ENCODE measurements at regions not wholly inside any gene's neighbourhood (a gene's known extent, or its start where the extent isn't known, plus 50 kb on each side); places are given as distances from the start of the nearest gene placed in this dataset.

DNA sequence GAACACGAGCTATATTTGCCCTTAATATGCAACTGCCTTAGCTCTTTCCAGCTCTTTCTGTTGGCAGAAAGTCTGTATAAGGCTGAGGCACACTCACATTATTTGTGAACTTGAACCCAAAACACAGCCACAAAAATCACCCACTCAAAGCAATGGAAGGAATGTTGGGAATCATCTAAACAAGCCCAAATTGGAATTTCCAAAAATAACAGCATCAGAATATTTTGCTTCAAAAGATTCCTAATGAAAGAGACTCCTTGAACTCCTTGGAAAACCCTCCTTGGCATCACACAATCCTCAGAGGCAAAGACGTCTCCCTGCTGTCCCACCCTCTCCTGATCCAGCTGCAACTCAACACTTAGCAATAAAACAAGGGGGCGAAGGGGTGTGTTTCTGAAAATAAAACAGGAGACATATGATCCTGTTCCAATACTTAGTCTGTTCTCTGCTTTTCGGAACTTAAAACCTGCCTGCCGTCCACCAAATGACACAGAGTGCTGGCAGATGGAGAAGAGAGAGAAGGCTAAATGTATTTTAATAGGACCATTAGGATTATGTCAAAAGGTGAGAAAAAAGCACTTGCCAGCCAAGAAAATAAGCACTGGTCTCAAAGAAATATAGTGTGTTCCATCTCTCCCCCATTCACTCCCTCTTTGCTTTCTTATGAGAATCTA, 320.7 kb upstream of the JARID2 start:
- Histone ChIP-seq H3K9ac (ENCODE audit: insufficient read depth, low read depth, low read length) (no peak overlapping the region), H3K4me2 (ENCODE audit: low read depth, low read length) (no peak overlapping the region), H3K79me2 (ENCODE audit: insufficient read depth, low read length) (no peaks in the 10 kb centered on the region), H3K4me1 (ENCODE audit: insufficient read depth, low read length) (no peaks in the 10 kb centered on the region), H2AFZ (ENCODE audit: low read length) (no peak overlapping the region), H4K20me1 (ENCODE audit: insufficient read depth, low read length) (no peaks in the 10 kb centered on the region), H3K27ac (ENCODE audit: extremely low read length, insufficient read depth, low read length) (no peak overlapping the region), H3K36me3 (replicated peaks in 1 of 2; ENCODE audit: control insufficient read depth in 1 of 2, insufficient read depth in 2 of 2, low read length in 2 of 2) (no peaks in the 10 kb centered on the region), H3K4me3 (replicated peaks in 1 of 3; ENCODE audit: insufficient read depth in 1 of 3, low read depth in 2 of 3, low read length in 3 of 3) (no peak overlapping the region), H3K9me3 (ENCODE audit: low read length) (no peaks in the 10 kb centered on the region), H3K27me3 (ENCODE audit: control insufficient read depth in 1 of 2, insufficient read depth in 2 of 2, low read length in 2 of 2) (peaks cover 0 to 25% of the 10 kb centered on the region in 2 experiments; a peak in 2 of 5 replicates)
- TF ChIP-seq HOXA9 (CRISPR knock-in tag; IDR thresholded peaks at IDR 0.05; ENCODE audit: borderline replicate concordance) = no peak
- TF ChIP-seq ZNF432 (CRISPR knock-in tag; IDR thresholded peaks at IDR 0.05; ENCODE audit: borderline replicate concordance) = no peak
- TF ChIP-seq IKZF1 (IDR thresholded peaks at IDR 0.05) = no peak
- no peak for TF ChIP-seq DMAP1 (CRISPR knock-in tag; IDR thresholded peaks at IDR 0.05)
- no peak for TF ChIP-seq SOX5 (CRISPR knock-in tag; IDR thresholded peaks at IDR 0.05; ENCODE audit: borderline replicate concordance)
- TF ChIP-seq ZNF660 (CRISPR knock-in tag; IDR thresholded peaks at IDR 0.05; ENCODE audit: borderline replicate concordance, low read depth) = no peak
- no peak for TF ChIP-seq ZNF33A (CRISPR knock-in tag; IDR thresholded peaks at IDR 0.05; ENCODE audit: borderline replicate concordance)
- TF ChIP-seq ZNF747 (CRISPR knock-in tag; IDR thresholded peaks at IDR 0.05; ENCODE audit: borderline replicate concordance) = no peak
- TF ChIP-seq SNAI1 (CRISPR knock-in tag; IDR thresholded peaks at IDR 0.05; ENCODE audit: borderline replicate concordance) = no peak
- FAIRE-seq = no peak
- no peak for DNase-seq (ENCODE audit: low spot score)
- no peak for ATAC-seq
- BruUV-seq (replicated peaks) = no TSS peak
- 36% methylated on average over 5 of the region's 5 CpGs for WGBS (ENCODE audit: low lambda C conversion rate)
- POLR2A ChIA-PET = no interaction called here
- in situ Hi-C loops (cut with HindIII; ENCODE audit: extremely low pct_ligation_motif_present, low pct_unique_long_range_greater_than_20kb) (no loop called here), intact Hi-C loops (cut with micrococcal nuclease; ENCODE audit: unreplicated experiment) (no loop called here)
- CTCF ChIA-PET (ENCODE audit: low intra/inter-chr PET ratio, low total read pairs) = no interaction called here

DNA sequence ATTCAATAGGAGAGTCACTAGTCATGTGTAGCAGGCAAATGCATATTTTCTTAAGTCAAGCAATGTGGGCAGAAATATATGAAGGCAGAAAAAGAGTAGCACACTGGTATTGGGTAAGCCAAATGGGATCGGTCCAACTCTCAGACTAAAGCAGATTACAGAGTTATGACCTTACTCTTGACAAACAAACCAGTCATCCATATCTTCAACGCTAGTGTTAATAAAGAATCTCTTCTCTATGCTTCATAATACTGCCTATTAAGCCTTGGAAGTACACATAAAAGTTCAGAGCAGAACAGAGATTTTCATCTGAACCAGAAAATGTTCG, 320.2 kb upstream of the JARID2 start:
- no peak for FAIRE-seq
- in situ Hi-C loops (cut with HindIII; ENCODE audit: extremely low pct_ligation_motif_present, low pct_unique_long_range_greater_than_20kb) = no loop called here

More for the DNA sequence above, 320.2 kb upstream of the JARID2 start:
- ChIA-PET POLR2A (no interaction called here), CTCF (ENCODE audit: low intra/inter-chr PET ratio, low total read pairs) (no interaction called here)
- Histone ChIP-seq H3K4me1 (ENCODE audit: insufficient read depth, low read length) (no peaks in the 10 kb centered on the region), H3K4me3 (replicated peaks in 1 of 3; ENCODE audit: insufficient read depth in 1 of 3, low read depth in 2 of 3, low read length in 3 of 3) (no peak overlapping the region), H3K27ac (ENCODE audit: extremely low read length, insufficient read depth, low read length) (no peak overlapping the region), H4K20me1 (ENCODE audit: insufficient read depth, low read length) (no peaks in the 10 kb centered on the region), H3K79me2 (ENCODE audit: insufficient read depth, low read length) (no peaks in the 10 kb centered on the region), H2AFZ (ENCODE audit: low read length) (no peak overlapping the region), H3K27me3 (ENCODE audit: control insufficient read depth in 1 of 2, insufficient read depth in 2 of 2, low read length in 2 of 2) (peaks cover 0 to 25% of the 10 kb centered on the region in 2 experiments; a peak in 2 of 5 replicates), H3K36me3 (replicated peaks in 1 of 2; ENCODE audit: control insufficient read depth in 1 of 2, insufficient read depth in 2 of 2, low read length in 2 of 2) (no peaks in the 10 kb centered on the region), H3K9ac (ENCODE audit: insufficient read depth, low read depth, low read length) (no peak overlapping the region), H3K9me3 (ENCODE audit: low read length) (no peaks in the 10 kb centered on the region), H3K4me2 (ENCODE audit: low read depth, low read length) (no peak overlapping the region)
- intact Hi-C loops (cut with micrococcal nuclease; ENCODE audit: unreplicated experiment) = no loop called here
- DNase-seq (ENCODE audit: low spot score) (no peak), ATAC-seq (no peak)
- no peak for TF ChIP-seq HNRNPL (IDR thresholded peaks at IDR 0.05; ENCODE audit: low read depth, low read length)
- no peak for TF ChIP-seq NR2F1 (CRISPR knock-in tag; IDR thresholded peaks at IDR 0.05)
- no peak for TF ChIP-seq ZSCAN12 (CRISPR knock-in tag; IDR thresholded peaks at IDR 0.05)
- no peak for TF ChIP-seq ZNF232 (CRISPR knock-in tag; IDR thresholded peaks at IDR 0.05; ENCODE audit: borderline replicate concordance)
- TF ChIP-seq ZSCAN25 (CRISPR knock-in tag; IDR thresholded peaks at IDR 0.05) = no peak
- TF ChIP-seq, protein P1, sequence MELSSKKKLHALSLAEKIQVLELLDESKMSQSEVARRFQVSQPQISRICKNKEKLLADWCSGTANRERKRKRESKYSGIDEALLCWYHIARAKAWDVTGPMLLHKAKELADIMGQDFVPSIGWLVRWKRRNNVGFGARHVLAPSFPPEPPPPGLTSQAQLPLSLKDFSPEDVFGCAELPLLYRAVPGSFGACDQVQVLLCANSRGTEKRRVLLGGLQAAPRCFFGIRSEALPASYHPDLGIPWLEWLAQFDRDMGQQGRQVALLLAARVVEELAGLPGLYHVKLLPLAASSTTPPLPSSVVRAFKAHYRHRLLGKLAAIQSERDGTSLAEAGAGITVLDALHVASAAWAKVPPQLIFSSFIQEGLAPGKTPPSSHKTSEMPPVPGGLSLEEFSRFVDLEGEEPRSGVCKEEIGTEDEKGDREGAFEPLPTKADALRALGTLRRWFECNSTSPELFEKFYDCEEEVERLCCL (CRISPR knock-in tag; IDR thresholded peaks at IDR 0.05; ENCODE audit: borderline replicate concordance) = no peak
- WGBS (ENCODE audit: low lambda C conversion rate) = 34% methylated on average over 3 of the region's 3 CpGs
- no TSS peak for BruUV-seq (replicated peaks)

All from HepG2 (cell line).